ENCODE measurements at regions not wholly inside any gene's neighbourhood (a gene's known extent, or its start where the extent isn't known, plus 50 kb on each side); places are given as distances from the start of the nearest gene placed in this dataset.

- Histone ChIP-seq H3F3A (ENCODE audit: low read depth) (no peaks in the 10 kb centered on the region), H3K9me2 (replicated peaks; ENCODE audit: low read depth, low read length) (no peaks in the 10 kb centered on the region), H3K27me3 (ENCODE audit: insufficient read depth, low read length, poor library complexity, severe bottlenecking) (no peaks in the 10 kb centered on the region), H3K4me3 (ENCODE audit: low read length, poor library complexity, severe bottlenecking) (no peak overlapping the region), H4K20me1 (ENCODE audit: insufficient read depth, low read length, poor library complexity, severe bottlenecking) (no peaks in the 10 kb centered on the region), H3K4me1 (ENCODE audit: insufficient read depth, low read length, poor library complexity, severe bottlenecking) (no peaks in the 10 kb centered on the region), H3K9me3 (ENCODE audit: insufficient read depth, low read depth, low read length) (no peaks in the 10 kb centered on the region), H3K36me3 (ENCODE audit: insufficient read depth, low read length) (no peaks in the 10 kb centered on the region), H3K4me2 (ENCODE audit: low read depth, low read length, poor library complexity, severe bottlenecking) (no peak overlapping the region), H3K9ac (ENCODE audit: low read depth, low read length, poor library complexity, severe bottlenecking) (no peak overlapping the region), H2AFZ (ENCODE audit: low read length) (no peak overlapping the region), H3K79me2 (ENCODE audit: insufficient read depth, low read length) (no peaks in the 10 kb centered on the region)
- no peak for TF ChIP-seq EZH2phosphoT487 (IDR thresholded peaks at IDR 0.05; ENCODE audit: borderline replicate concordance)
- TF ChIP-seq, protein P1, sequence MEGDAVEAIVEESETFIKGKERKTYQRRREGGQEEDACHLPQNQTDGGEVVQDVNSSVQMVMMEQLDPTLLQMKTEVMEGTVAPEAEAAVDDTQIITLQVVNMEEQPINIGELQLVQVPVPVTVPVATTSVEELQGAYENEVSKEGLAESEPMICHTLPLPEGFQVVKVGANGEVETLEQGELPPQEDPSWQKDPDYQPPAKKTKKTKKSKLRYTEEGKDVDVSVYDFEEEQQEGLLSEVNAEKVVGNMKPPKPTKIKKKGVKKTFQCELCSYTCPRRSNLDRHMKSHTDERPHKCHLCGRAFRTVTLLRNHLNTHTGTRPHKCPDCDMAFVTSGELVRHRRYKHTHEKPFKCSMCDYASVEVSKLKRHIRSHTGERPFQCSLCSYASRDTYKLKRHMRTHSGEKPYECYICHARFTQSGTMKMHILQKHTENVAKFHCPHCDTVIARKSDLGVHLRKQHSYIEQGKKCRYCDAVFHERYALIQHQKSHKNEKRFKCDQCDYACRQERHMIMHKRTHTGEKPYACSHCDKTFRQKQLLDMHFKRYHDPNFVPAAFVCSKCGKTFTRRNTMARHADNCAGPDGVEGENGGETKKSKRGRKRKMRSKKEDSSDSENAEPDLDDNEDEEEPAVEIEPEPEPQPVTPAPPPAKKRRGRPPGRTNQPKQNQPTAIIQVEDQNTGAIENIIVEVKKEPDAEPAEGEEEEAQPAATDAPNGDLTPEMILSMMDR (conservative IDR thresholded peaks at IDR 0.05; ENCODE audit: low read length), result no peak
Observed at GRCh38 chr5:92023555-92023954, 640.4 kb upstream of the ARRDC3 start.

- no peak overlapping the region for H3K4me3 ChIP-seq (ENCODE audit: low read length, poor library complexity, severe bottlenecking)
- H2AFZ ChIP-seq (ENCODE audit: low read length), result no peak overlapping the region
- H3K9me3 ChIP-seq (ENCODE audit: insufficient read depth, low read depth, low read length), result no peaks in the 10 kb centered on the region
- no peaks in the 10 kb centered on the region for H3K27me3 ChIP-seq (ENCODE audit: insufficient read depth, low read length, poor library complexity, severe bottlenecking)
- no peaks in the 10 kb centered on the region for H4K20me1 ChIP-seq (ENCODE audit: insufficient read depth, low read length, poor library complexity, severe bottlenecking)
- H3K9ac ChIP-seq (ENCODE audit: low read depth, low read length, poor library complexity, severe bottlenecking), result no peak overlapping the region
- H3K36me3 ChIP-seq (ENCODE audit: insufficient read depth, low read length), result no peaks in the 10 kb centered on the region
- H3K9me2 ChIP-seq (replicated peaks; ENCODE audit: low read depth, low read length), result no peaks in the 10 kb centered on the region
- no peaks in the 10 kb centered on the region for H3K4me1 ChIP-seq (ENCODE audit: insufficient read depth, low read length, poor library complexity, severe bottlenecking)
- H3K4me2 ChIP-seq (ENCODE audit: low read depth, low read length, poor library complexity, severe bottlenecking), result no peak overlapping the region
- H3K79me2 ChIP-seq (ENCODE audit: insufficient read depth, low read length), result no peaks in the 10 kb centered on the region
- no peaks in the 10 kb centered on the region for H3F3A ChIP-seq (ENCODE audit: low read depth)
- TF ChIP-seq EZH2phosphoT487 (IDR thresholded peaks at IDR 0.05; ENCODE audit: borderline replicate concordance), result no peak
- TF ChIP-seq, protein P1 (conservative IDR thresholded peaks at IDR 0.05; ENCODE audit: low read length), result no peak
Observed at GRCh38 chr5:92023141-92023471, 640.0 kb upstream of the ARRDC3 start.

DNA sequence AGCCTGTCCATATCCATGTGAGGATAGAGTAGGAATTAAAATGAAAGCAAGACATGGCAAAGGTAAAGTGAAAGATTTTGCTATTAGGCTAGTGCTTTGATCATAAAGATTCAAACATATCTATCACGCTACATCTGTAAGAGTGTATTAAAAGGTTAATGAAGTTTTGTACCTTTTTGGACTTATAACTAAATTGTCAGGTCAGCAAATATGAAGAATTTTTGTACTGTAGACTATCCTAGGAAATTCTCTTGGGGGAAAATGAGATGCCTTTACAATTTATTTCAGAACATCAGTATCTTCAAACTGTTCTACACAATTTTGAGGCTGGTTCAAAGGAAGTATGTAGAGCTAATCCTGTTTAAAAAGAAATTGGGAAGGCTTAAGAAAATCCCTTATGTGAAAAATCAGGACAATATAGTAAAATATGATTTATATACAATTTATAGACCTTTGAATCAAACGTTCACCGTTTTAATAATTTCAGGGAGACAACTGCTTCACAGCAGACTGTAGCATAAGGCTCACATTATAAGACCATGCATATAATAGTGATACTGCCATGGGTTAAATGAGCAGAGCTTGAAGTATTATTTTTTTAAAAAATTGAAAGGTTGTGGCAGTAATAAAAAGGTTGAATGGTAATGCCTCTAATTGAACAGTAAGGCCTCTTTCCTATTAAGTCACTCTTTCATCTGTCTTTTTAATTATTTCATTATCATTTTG, 639.5 kb upstream of the ARRDC3 start:
- TF ChIP-seq, protein P1 (conservative IDR thresholded peaks at IDR 0.05; ENCODE audit: low read length), result no peak
- TF ChIP-seq EZH2phosphoT487 (IDR thresholded peaks at IDR 0.05; ENCODE audit: borderline replicate concordance), result no peak
- Histone ChIP-seq H3K9ac (ENCODE audit: low read depth, low read length, poor library complexity, severe bottlenecking) (no peak overlapping the region), H3K4me1 (ENCODE audit: insufficient read depth, low read length, poor library complexity, severe bottlenecking) (no peaks in the 10 kb centered on the region), H4K20me1 (ENCODE audit: insufficient read depth, low read length, poor library complexity, severe bottlenecking) (no peaks in the 10 kb centered on the region), H3K36me3 (ENCODE audit: insufficient read depth, low read length) (no peaks in the 10 kb centered on the region), H3K27me3 (ENCODE audit: insufficient read depth, low read length, poor library complexity, severe bottlenecking) (no peaks in the 10 kb centered on the region), H3K9me3 (ENCODE audit: insufficient read depth, low read depth, low read length) (no peaks in the 10 kb centered on the region), H3K4me3 (ENCODE audit: low read length, poor library complexity, severe bottlenecking) (no peak overlapping the region), H3K4me2 (ENCODE audit: low read depth, low read length, poor library complexity, severe bottlenecking) (no peak overlapping the region), H3K9me2 (replicated peaks; ENCODE audit: low read depth, low read length) (no peaks in the 10 kb centered on the region), H3F3A (ENCODE audit: low read depth) (no peaks in the 10 kb centered on the region), H2AFZ (ENCODE audit: low read length) (no peak overlapping the region), H3K79me2 (ENCODE audit: insufficient read depth, low read length) (no peaks in the 10 kb centered on the region)

Measured in Loucy (cell line).